Stimulated activated CD4-positive, alpha-beta T cell treated with anti-CD3 and anti-CD28 coated beads, Interleukin-2, amount 100 ng/mL, for 48 hours (primary cell): ENCODE measurements at regions not wholly inside any gene's neighbourhood (a gene's known extent, or its start where the extent isn't known, plus 50 kb on each side); places are given as distances from the start of the nearest gene placed in this dataset.

Experiments
- DNase-seq, 2 donors: peaks; one replicate each; pipeline ENCODE4 v3.0.0-alpha.2; 2020

DNA sequence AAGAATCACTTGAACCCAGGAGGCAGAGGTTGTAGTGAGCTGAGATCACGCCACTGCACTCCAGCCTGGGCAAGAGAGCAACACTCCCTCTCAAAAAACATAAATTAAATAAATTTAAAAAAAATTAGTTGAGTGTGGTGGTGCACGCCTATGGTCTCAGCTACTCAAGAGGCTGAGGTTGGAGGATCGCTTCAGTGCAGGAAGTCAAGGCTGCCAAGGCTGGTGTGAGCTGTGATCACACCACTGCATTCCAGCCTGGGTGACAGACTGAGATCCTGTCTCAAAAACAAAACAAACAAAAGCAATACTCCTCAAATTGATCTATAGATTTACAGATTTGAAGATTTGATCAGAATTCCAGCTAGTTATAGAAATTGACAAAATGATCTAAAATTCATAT, 92.7 kb upstream of the RESF1 start:
- no peak for DNase-seq

DNA sequence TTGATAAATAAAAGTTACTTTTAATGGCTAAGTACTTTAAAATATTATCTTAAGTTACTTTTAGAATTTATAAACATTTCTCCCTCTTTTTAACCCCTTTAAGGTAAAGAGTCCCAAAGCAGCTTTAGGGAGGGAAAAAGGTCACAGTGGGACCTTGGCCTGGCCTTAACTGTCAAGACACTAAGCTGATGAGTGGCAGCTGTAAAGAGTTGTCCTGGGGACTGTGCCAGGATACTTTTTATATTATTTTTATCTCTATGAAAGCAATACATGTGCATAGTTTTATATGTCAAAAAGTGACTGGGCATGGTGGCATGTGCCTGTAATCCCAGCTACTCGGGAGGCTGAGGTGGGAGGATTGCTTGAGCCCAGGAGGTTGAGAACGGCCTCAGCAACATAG, 94.2 kb upstream of the RESF1 start:
- DNase-seq: no peak

- DNase-seq: no peak
These were observed 97.9 kb upstream of the RESF1 start for GRCh38 chr12:31861360-31861759.

- no peak for DNase-seq
These were observed 98.8 kb upstream of the RESF1 start for GRCh38 chr12:31860401-31860800.

DNA sequence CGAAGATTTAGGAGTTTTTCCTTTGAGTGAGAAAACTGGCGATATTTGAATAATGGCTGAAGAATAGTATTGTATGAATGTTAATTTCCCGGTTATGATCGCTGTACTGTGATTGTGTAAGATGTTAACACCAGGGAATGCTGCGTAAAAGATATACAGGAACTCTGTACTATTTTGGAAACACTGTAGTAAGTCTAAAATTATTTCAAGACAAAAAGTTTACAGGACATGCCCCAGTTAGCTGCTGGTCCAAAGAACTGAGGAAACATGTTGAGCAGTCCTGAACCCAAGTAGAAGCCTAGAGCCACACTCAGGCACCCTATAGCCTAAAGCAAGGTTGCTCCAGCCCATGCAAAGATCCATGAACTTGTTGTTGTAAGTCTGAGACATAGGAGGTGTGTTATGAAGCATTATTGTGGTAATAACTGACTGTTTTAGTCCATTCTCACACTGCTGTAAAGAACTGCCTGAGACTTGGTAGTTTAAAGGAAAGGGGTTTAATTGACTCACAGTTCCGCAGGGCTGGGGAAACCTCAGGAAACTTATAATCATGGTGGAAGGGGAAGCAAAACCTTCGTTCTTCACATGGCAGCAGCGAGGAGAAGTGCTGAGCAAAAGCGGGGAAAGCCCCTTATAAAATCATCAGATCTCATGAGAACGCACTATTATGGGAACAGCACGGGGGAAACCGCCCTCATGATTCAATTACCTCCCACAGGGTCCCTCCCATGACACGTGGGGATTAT, 99.8 kb upstream of the RESF1 start:
- DNase-seq: no peak

DNA sequence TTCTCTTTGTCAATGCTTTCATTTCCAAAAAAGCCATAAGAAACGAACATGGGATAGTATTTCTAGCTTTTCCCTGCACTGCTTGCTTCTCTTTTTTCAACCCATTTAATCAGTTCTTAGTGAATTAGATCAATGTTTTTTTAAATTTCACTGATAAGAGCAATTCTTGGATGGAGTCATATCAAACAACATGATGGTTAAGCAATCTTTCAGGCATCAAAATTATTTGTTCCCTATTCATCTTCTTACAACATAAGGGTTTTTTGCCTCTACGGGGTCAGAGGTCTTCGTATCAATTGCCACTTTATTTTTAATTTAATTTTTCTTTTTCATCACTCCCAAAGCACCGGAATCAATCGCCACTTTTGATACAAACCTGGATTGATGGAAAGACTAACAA, 103.8 kb upstream of the RESF1 start:
- no peak for DNase-seq

- DNase-seq: no peak
These were observed 105.2 kb upstream of the RESF1 start for GRCh38 chr12:31853977-31854376.

DNA sequence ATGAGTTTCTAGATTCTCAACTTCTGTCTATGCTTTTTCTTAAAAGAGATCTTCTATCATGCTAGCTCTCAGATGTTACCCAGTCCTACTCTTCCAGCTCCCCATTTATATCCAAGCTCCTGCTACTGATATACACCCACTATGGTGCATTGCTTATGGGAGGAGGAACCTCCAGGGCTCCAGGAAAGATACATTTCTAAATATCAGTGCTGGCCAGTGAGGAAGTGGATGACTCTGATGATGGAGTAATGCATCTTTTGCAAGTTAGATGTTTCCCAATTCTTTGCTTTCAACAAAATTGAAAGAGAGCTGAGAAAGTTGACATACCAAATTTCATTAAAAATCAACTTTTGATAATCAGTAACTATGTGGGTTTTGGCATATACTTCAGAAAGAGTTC, 105.7 kb upstream of the RESF1 start:
- no peak for DNase-seq

GRCh38 chr12:31850268-31850667, 108.9 kb upstream of the RESF1 start:
- DNase-seq: no peak

GRCh38 chr12:31849090-31849687, 110.0 kb upstream of the RESF1 start:
- DNase-seq: no peak

DNA sequence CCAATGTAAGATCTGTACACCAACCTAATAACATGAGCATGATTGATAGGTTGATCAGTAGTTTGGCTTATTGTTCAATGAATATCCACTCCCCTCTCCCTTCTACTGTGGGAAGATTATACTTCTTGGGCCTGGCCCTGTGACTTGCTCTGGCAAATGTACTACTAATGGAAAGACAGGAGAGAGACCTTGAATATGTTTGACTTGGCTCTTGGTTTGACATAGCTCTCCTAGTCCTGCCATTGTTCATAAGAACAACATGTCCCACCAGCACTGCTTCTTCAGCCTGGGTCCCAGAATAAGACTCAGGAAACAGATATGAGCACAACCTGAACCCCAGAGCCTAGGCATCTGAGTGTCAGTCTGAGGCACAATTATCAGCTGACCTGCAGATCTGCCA, 112.8 kb upstream of the RESF1 start:
- DNase-seq: no peak

GRCh38 chr12:31845613-31846322, 113.4 kb upstream of the RESF1 start:
- no peak for DNase-seq

DNA sequence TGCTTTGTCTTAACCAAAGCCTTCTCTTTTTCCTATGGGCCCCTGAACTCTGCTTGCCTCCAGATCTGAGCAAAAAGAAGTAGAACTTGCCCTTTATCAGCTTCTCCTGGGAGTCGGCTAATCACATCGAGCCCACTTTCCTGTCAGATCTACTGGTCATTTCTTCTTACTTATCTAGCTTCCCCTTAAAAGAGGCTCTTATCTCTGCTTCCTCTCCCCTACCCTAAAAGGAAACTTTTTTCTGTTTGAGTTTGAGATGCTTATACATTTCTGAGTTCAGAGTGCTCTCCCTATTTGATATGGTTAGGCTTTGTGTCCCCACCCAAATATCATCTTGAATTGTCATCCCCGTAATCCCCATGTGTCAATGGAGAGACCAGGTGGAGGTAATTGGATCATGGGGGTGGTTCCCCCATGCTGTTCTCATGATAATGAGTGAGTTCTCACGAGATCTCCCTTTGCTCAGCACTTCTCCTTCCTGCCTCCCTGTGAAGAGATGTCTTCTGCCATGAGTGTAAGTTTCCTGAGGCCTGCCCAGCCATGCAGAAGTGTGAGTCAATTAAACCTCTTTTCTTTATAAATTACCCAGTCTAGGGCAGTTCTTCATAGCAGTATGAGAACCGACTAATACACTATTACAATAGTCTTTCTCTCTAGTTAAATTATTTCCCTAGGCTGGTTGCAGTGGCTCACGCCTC, 114.7 kb upstream of the AMN1 start:
- DNase-seq: no peak

- DNase-seq: no peak
These were observed 109.1 kb upstream of the AMN1 start for GRCh38 chr12:31837913-31838312.

DNA sequence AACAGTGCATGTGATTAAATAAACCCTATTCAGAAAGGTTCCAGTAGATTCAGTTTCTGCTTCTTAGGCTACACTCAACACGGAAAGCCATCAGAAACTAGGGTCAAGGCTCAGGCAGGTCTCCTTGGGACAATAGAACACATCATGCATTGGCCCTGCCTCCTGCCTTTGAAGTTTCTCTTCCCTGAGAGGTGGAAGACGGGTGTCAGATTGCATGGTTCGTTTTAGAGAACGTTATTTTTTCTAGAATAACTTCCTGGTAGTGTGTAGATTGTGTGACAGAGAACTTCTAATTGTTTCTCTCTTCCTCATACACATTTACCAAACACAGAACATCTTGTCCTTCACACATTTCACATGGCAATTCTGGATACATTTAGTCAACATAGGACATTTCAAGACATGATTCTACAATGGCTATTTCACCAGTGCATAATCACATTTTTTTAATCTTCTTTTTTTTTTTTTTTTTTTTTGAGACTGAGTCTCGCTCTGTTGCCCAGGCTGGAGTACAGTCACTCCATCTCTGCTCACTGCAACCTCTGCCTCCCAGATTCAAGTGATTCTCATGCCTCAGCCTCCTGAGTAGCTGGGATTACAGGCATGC, 106.6 kb upstream of the AMN1 start:
- DNase-seq: no peak

DNA sequence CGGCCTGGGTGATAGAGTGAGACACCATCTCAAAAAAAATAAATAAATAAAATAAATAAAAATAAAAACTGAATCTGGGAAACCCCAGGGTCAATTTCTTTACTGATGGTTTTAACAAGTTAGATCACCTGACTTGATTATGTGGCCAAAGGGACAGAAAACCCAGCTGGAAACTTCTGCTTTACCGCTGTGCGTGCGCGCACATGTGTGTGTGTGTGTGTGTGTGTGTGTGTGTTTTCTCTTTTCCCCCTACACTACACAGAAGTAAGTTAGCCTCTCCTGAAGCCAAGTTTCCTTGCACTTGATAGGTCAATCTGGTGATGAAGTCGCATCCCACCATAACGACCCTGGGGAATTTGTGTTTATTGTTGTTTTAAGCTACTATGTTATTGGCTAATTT, 105.3 kb upstream of the AMN1 start:
- no peak for DNase-seq

GRCh38 chr12:31832740-31833729, 104.2 kb upstream of the AMN1 start:
- DNase-seq: peak; percentile 1 to 4

DNA sequence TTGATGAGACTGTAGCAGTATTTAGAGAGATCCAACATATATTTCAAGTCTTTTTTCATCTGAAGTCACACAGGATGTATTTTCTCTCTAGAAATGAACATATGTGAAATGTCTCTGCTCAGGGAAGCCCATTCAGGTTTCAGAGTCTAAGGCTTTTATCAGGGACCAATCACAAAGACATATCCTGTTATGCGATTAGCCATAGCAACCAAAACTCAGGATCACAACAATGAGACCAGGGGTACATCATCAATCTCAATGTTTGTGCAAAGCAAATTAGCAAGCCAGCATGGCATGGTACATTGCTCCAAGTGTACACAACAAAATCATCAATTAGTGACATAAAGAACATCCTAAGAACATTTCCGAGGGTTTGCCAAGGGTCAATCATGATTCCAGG, 99.2 kb upstream of the AMN1 start:
- DNase-seq: no peak

DNA sequence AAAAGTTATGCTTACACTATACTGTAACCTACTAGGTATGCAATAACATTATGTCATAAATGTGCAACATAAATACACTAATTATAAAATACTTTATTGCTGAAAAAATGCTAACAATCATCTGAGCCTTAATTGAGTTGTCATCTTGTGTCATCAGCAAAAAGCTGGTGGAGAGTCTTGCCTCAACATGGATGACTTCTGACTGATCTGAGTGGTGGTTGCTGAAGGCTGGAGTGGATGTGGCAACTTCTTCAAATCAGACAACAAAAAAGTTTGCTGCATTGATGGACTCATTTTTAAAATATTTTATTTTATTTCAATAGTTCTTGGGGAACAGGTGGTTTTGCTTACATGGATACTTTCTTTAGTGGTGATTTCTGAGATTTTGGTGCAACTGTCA, 93.9 kb upstream of the AMN1 start:
- DNase-seq: no peak

- no peak for DNase-seq
These were observed 92.7 kb upstream of the AMN1 start for GRCh38 chr12:31821484-31821883.

- DNase-seq: no peak
These were observed 92.0 kb upstream of the AMN1 start for GRCh38 chr12:31820832-31821231.

GRCh38 chr12:31819427-31819826, 90.6 kb upstream of the AMN1 start:
- DNase-seq: no peak
